ENCODE measurements at regions not wholly inside any gene's neighbourhood (a gene's known extent, or its start where the extent isn't known, plus 50 kb on each side); places are given as distances from the start of the nearest gene placed in this dataset.
"Not testable (repeated sequence)": the region's sequence is repeated elsewhere in the genome, so short reads cannot be mapped to it uniquely, and the experiment has no call there.

DNA sequence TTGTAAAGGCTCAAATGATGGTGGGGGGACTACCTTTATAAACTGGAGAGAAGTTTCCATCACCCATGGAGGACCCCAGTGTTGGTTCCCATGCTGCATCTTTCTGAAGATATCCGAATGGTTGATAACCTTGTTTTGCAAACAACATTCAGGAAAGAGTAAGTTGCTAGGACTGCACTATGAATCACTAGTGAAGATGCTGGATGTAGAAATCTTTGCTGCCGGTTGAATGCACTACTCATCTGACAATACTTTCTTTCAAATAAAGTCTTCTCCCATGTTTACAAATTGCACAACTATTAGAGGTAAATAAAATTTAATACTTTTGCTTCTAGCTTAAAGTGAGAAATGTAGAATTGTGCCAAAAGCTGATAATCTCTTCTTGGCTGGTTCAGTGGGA, 198.4 kb upstream of the SLITRK6 start:
- no peak for FAIRE-seq

DNA sequence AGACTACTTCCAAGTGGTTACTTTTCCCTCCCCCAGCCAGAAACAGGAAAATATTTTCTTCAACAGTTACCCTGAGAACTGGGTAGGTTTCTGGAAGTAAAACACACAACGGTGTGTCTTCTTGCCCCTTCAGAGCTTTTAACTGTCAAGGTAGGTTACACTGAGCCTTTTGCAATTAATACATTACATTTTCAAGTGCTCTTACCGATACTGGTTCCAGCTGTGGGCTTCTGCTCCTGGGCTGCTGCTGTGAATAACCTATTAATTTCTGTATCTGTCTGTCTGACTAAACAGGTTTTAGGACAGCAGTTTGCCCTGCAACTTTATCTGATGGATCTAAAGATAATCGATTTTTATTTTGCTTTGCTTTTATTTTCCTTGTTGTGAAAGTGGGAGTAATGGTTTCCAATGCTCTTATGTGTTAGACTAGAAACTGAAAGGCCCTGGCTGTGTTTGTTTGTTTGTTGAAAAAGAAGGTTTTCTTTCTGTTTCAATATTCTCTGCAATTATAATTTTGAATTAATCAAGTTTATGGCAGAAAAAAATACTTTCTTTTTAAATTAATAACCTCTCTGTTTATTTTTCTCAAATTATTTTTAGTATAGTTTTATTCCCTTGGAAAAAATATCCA, 196.7 kb upstream of the SLITRK6 start:
- TF ChIP-seq POLR2AphosphoS5 (IDR thresholded peaks at IDR 0.05; ENCODE audit: low read depth, low read length) (no peak), TAF1 (IDR thresholded peaks at IDR 0.05; ENCODE audit: low read depth, low read length) (no peak), PAX5 (IDR thresholded peaks at IDR 0.05; ENCODE audit: insufficient read depth, low read length, severe bottlenecking) (no peak), POLR2A (IDR thresholded peaks at IDR 0.05; ENCODE audit: low read depth, low read length) (no peak), POU2F2 (IDR thresholded peaks at IDR 0.05; ENCODE audit: low read depth, low read length) (no peak), SPI1 (IDR thresholded peaks at IDR 0.05; ENCODE audit: low read depth, low read length) (no peak)
- FAIRE-seq (no peak), DNase-seq (ENCODE audit: insufficient read length, low spot score) (no peak)

More for the DNA sequence above, 198.4 kb upstream of the SLITRK6 start:
- no peak for DNase-seq (ENCODE audit: insufficient read length, low spot score)
- TF ChIP-seq PAX5 (IDR thresholded peaks at IDR 0.05; ENCODE audit: insufficient read depth, low read length, severe bottlenecking), result no peak
- no peak for TF ChIP-seq POU2F2 (IDR thresholded peaks at IDR 0.05; ENCODE audit: low read depth, low read length)
- no peak for TF ChIP-seq POLR2AphosphoS5 (IDR thresholded peaks at IDR 0.05; ENCODE audit: low read depth, low read length)
- no peak for TF ChIP-seq SPI1 (IDR thresholded peaks at IDR 0.05; ENCODE audit: low read depth, low read length)
- TF ChIP-seq POLR2A (IDR thresholded peaks at IDR 0.05; ENCODE audit: low read depth, low read length), result no peak
- TF ChIP-seq TAF1 (IDR thresholded peaks at IDR 0.05; ENCODE audit: low read depth, low read length), result no peak

DNA sequence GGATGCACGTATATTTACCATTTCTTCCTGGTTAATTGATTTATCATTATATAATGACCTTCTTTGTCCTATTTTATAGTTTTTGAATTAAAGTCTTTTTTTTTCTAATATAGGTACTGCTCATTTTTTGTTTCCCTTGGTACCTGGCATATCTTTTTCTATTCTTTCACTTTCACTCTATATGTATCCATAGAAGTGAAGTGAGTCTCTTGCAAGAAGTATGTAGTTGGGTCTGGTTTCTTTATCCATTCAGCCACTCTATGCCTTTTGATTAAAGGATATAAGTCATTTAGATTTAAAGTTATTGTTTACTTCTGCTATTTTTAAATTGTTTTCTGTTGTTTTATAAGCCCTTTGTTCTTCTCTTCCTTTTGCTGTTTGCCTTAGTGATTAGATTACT, 194.3 kb upstream of the SLITRK6 start:
- DNase-seq (ENCODE audit: insufficient read length, low spot score) (no peak), FAIRE-seq (no peak)
- no peak for TF ChIP-seq POLR2A (IDR thresholded peaks at IDR 0.05; ENCODE audit: low read depth, low read length)
- TF ChIP-seq TAF1 (IDR thresholded peaks at IDR 0.05; ENCODE audit: low read depth, low read length), result no peak
- no peak for TF ChIP-seq PAX5 (IDR thresholded peaks at IDR 0.05; ENCODE audit: insufficient read depth, low read length, severe bottlenecking)

DNA sequence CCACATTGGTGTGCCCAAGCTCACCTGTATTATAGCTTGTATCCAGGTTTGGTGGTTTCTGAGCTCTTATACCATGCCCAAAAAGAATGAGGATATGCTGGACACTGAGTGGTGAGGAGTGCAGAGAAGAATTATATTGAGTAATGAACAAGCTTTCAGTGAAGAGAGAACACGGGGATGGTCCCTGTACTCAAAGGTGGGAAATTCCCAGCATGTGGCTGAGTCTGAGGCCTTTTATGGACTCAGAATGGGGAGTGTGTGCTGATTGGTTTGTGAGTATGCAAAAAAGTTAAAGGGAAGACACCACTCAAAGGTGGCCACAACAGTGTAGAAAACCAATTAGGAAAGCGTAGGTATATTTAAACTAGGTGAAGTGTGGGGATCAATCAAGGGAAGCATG, 191.2 kb upstream of the SLITRK6 start:
- TF ChIP-seq SPI1 (IDR thresholded peaks at IDR 0.05; ENCODE audit: low read depth, low read length) (no peak), POLR2A (IDR thresholded peaks at IDR 0.05; ENCODE audit: low read depth, low read length) (no peak), PAX5 (IDR thresholded peaks at IDR 0.05; ENCODE audit: insufficient read depth, low read length, severe bottlenecking) (no peak), POLR2AphosphoS5 (IDR thresholded peaks at IDR 0.05; ENCODE audit: low read depth, low read length) (no peak), TAF1 (IDR thresholded peaks at IDR 0.05; ENCODE audit: low read depth, low read length) (no peak), POU2F2 (IDR thresholded peaks at IDR 0.05; ENCODE audit: low read depth, low read length) (no peak)
- no peak for FAIRE-seq
- DNase-seq (ENCODE audit: insufficient read length, low spot score), result no peak

DNA sequence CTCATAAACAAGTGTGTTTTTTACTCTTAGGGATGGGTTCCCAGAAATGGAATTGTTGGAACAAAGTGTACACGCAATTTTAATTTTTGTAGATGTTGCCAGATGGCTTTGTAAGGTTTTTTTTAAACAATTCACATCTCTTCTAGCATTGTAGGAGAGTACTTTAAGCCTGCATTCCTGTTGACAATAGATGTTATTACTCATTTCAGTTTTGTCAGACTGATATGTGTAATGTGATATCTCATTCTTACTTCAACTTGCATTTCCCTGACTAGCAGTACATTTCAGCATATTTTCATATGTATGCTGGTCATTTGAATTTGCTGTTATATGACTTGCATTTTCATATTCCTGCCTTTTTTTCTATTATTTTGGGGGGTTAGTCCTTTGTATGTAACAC, 186.6 kb upstream of the SLITRK6 start:
- FAIRE-seq, result no peak
- no peak for DNase-seq (ENCODE audit: insufficient read length, low spot score)

DNA sequence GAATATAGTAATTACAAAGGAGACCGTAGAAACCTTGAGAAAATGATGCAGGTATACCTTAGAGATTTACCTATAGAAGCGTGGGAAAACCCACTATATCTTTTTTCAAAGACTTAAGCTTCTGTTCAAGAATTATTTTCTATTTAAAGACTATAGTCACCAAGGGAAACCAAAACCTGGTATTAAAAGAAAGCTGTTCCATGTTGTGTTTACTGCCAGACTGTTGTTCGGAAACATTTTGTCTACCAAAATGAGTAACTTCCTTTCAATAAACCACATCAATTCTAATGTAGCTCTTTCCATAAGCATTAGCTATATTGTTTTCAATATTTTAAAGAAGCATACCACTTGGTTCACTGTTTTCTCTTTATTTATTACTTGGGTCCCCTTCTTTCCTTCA, 182.9 kb upstream of the SLITRK6 start:
- DNase-seq (ENCODE audit: insufficient read length, low spot score) (no peak), FAIRE-seq (no peak)
- TF ChIP-seq SPI1 (IDR thresholded peaks at IDR 0.05; ENCODE audit: low read depth, low read length), result no peak
- no peak for TF ChIP-seq PAX5 (IDR thresholded peaks at IDR 0.05; ENCODE audit: insufficient read depth, low read length, severe bottlenecking)
- no peak for TF ChIP-seq POU2F2 (IDR thresholded peaks at IDR 0.05; ENCODE audit: low read depth, low read length)
- no peak for TF ChIP-seq POLR2A (IDR thresholded peaks at IDR 0.05; ENCODE audit: low read depth, low read length)
- no peak for TF ChIP-seq TAF1 (IDR thresholded peaks at IDR 0.05; ENCODE audit: low read depth, low read length)

More for the DNA sequence above, 186.6 kb upstream of the SLITRK6 start:
- TF ChIP-seq SPI1 (IDR thresholded peaks at IDR 0.05; ENCODE audit: low read depth, low read length), result no peak
- TF ChIP-seq POLR2A (IDR thresholded peaks at IDR 0.05; ENCODE audit: low read depth, low read length), result no peak
- TF ChIP-seq TAF1 (IDR thresholded peaks at IDR 0.05; ENCODE audit: low read depth, low read length), result no peak
- TF ChIP-seq PAX5 (IDR thresholded peaks at IDR 0.05; ENCODE audit: insufficient read depth, low read length, severe bottlenecking), result no peak
- TF ChIP-seq POU2F2 (IDR thresholded peaks at IDR 0.05; ENCODE audit: low read depth, low read length), result no peak
- no peak for TF ChIP-seq POLR2AphosphoS5 (IDR thresholded peaks at IDR 0.05; ENCODE audit: low read depth, low read length)

DNA sequence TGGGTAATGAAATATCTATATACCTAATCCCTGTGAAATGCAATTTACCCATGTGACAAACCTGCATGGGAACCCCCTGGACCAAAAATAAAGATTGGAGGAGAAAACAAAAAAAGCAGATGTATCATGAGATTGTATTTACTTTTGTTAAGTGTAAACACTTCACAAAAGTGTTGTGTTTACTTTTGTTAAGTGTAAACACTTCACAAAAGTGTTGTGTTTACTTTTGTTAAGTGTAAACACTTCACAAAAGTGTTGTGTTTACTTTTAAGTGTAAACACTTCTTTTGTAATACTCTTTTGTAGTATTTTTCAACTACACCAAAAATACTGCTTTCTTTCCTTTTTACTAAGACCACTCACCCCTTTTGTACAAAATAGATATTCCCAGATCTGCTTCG, 181.2 kb upstream of the SLITRK6 start:
- FAIRE-seq; DNase-seq (ENCODE audit: insufficient read length, low spot score): not testable (repeated sequence)

DNA sequence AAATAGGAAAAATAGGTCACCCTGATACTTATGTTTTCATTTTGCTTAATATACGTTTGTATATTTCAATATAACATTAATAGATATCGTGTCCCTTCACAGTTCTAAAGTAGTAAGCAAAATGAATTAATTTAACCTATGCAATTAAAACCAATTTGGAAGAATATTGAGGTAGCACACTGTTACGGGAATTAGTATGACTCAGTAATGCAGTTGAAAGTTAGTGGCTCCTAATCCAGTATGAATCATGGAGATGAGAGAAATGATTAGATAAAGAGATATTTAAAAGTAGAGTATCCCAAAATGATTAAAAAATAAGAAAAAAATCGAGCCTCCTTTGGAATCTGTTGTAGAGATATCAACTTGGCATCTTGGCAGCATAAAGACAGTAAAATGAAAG, 177.0 kb upstream of the SLITRK6 start:
- TF ChIP-seq POLR2A (IDR thresholded peaks at IDR 0.05; ENCODE audit: low read depth, low read length) (no peak), TAF1 (IDR thresholded peaks at IDR 0.05; ENCODE audit: low read depth, low read length) (no peak), POU2F2 (IDR thresholded peaks at IDR 0.05; ENCODE audit: low read depth, low read length) (no peak), POLR2AphosphoS5 (IDR thresholded peaks at IDR 0.05; ENCODE audit: low read depth, low read length) (no peak), SPI1 (IDR thresholded peaks at IDR 0.05; ENCODE audit: low read depth, low read length) (no peak), PAX5 (IDR thresholded peaks at IDR 0.05; ENCODE audit: insufficient read depth, low read length, severe bottlenecking) (no peak)
- FAIRE-seq (no peak), DNase-seq (ENCODE audit: insufficient read length, low spot score) (no peak)

DNA sequence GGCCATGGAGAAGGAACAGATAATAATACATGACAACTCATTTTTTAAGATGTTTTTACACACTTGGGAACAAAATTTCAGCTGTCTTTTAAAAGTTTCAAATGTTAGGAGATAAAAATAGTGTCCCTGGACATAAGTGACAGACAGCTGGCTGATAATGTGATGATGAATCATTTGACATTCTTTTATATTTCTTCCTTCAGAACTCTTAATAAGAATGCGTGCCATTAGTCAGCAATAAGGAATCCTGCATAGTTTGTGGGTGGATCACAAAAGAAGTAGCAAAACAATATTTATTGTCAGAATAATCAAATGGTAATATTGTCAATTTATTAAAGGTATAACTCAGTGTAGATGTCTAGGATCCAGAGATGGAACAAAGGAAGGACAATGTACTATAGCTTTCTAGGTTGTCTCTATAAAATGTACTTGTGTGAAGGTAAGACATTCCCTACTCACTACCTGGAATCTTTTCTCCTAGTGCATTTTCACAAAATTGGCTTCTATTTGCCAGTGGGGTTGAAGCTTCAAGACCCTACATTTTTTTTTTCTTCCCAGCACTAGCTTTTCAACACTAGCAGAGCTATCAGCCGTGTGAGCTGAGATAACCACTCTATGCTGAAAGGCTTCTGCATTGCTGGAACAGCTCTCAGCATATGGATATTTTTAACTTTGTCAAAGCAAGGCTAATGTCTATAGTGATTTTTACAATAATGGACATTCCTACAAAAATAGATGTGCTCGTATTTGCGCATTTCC, 175.6 kb upstream of the SLITRK6 start:
- TF ChIP-seq PAX5 (IDR thresholded peaks at IDR 0.05; ENCODE audit: insufficient read depth, low read length, severe bottlenecking) (no peak), POLR2AphosphoS5 (IDR thresholded peaks at IDR 0.05; ENCODE audit: low read depth, low read length) (no peak), POU2F2 (IDR thresholded peaks at IDR 0.05; ENCODE audit: low read depth, low read length) (no peak)
- no peak for FAIRE-seq
- DNase-seq (ENCODE audit: insufficient read length, low spot score), result no peak

DNA sequence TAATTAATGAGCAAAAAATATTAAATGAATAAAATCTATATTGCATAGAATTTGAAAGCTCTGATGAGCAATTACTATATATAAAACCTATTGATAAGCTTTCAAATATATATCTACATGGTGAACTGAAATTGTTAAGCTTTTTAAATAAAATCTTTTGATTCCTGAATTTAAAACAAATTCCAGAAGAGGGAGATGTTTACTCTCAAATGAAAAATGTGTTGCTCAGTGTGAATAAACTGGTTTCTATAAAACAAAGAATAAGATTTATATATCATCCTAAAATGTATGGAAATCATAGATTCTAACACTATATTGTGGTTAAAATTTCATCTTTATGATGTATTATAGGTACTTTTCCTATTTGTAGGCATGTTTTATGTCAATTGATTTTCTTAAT, 171.5 kb upstream of the SLITRK6 start:
- DNase-seq (ENCODE audit: insufficient read length, low spot score) (no peak), FAIRE-seq (no peak)
- TF ChIP-seq POLR2A (IDR thresholded peaks at IDR 0.05; ENCODE audit: low read depth, low read length), result no peak
- no peak for TF ChIP-seq SPI1 (IDR thresholded peaks at IDR 0.05; ENCODE audit: low read depth, low read length)
- TF ChIP-seq PAX5 (IDR thresholded peaks at IDR 0.05; ENCODE audit: insufficient read depth, low read length, severe bottlenecking), result no peak
- no peak for TF ChIP-seq TAF1 (IDR thresholded peaks at IDR 0.05; ENCODE audit: low read depth, low read length)
- TF ChIP-seq POLR2AphosphoS5 (IDR thresholded peaks at IDR 0.05; ENCODE audit: low read depth, low read length), result no peak
- no peak for TF ChIP-seq POU2F2 (IDR thresholded peaks at IDR 0.05; ENCODE audit: low read depth, low read length)

Data from GM12891 (cell line).